GM19468 (cell line): ENCODE measurements at regions not wholly inside any gene's neighbourhood (a gene's known extent, or its start where the extent isn't known, plus 50 kb on each side); places are given as distances from the start of the nearest gene placed in this dataset.
A peak's percentile ranks its signal among the peaks of the same experiment; 100 is the strongest.

Source experiments
- ATAC-seq: cut with Tn5 transposase; IDR thresholded peaks from one replicate; pipeline ENCODE4 v1.9.1; 2021; ENCODE audit warnings: mild to moderate bottlenecking, moderate library complexity, moderate number of reproducible peaks; ENCODE audit not compliant: unreplicated experiment; ENCODE audit errors: extremely low read depth

DNA sequence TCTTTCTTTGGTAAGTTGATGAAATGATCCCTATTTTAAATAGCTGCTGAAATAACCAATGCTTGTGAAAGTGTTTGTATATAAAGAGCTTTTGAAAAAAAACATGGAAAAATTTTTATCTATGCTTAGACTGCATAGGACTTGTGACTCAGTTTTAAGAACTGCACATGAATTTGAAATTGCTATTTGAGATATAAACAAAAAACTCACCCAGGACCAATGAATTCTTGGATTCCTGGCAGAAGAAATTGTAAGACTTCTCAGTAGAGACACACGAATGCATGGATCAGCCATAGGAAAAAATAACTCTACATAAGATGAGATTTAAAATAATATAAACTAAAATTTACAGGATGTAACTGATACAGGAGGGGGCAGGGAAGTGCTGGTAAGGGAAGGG lies 278.8 kb upstream of the SORCS1 start:
- ATAC-seq = no peak

DNA sequence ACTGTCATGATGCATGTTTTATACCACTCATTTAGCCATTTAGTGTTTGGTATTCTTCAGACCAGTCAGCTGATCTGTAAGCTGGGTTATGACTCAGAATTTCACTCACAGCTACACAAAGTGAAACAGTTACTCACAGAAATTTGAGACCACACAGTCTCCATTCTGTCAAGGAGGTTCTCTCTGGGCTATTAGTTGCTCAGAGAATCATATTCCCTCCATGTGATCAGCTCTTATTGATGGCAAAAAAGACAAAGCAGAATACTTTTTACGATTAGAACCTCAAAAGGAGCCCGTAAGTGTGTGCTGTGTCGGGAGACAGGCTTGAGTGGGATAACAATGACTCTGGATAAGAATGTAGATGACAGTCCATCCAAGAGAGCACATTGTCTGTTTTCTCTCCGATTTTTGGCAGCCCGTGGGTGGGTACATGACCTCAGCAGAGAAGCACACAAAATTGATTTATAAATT lies 277.6 kb upstream of the SORCS1 start:
- peak; percentile 100 for ATAC-seq

DNA sequence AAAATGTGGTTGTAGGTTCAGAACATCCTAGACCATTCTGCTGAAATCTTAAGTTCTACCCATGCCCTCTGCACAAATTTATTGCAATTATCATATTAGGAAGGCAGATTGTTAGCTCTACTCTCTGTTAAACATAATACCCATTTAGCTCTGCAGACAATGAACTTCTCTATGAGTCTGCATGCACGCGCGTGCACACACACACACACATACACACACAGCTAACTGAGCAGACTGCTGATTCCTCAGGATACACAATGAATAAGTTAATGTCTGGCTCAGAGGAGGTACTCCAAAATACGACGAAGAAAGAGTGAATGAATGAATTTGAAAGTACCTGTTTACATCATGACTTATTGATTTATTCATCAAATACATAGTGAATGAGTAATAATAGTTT lies 276.2 kb upstream of the SORCS1 start:
- no peak for ATAC-seq

DNA sequence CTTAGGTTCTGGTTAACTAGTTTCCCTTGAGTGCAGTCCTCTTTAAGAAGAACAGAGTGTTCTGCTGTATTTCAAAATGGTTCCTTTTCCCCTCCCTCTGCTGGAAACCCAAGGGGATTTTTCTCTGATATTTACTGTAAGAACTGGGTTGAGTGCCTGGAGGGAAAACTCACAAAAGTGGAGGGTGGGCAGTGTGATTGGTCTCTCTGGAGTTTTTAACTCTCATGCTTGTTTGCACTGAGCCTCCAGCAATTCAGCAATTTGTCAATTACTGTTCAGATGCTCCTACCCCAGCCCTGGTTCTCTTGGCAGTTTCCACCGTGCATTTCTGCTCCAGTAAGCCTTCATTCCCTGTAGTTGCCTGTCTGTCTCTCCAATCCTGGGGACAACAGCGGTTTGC lies 273.4 kb upstream of the SORCS1 start:
- no peak for ATAC-seq

DNA sequence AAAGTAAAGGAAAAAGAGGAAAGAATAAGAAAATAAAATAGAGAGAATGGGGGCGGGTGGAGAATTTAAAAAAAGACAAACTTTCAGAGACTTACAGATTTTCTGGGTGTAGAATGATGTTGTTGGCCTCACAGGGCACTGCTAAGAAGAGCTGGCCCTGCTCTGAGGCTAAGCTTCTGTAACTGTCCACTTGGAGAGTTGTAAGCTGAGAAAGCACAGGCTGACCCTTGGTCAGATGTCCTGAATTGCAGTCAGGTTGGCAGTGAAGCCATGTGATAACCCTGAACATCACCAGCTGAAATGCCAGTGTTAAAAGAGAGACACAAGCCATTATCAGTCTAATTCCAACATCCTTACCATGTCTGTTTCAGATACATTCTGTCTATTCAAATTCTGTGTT lies 272.1 kb upstream of the SORCS1 start:
- ATAC-seq = no peak

DNA sequence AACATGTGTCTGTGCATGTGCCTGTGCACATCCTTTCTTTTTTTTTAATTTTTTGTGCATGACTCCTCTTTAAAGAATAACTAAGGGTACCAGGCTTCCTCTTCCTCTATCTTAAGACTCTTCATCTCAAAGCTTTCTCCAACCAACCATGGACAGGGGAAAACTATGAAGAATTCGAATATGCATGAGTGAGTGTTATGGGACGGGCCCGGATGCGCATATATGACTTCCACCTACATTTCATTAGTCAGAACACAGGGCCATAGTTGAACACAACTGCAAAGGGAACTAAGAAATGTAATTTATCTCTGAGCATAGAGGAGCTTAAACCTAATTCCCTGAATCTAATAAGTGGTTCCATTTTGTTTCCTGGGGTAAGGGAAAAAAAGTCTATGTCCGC lies 270.3 kb upstream of the SORCS1 start:
- ATAC-seq = no peak

DNA sequence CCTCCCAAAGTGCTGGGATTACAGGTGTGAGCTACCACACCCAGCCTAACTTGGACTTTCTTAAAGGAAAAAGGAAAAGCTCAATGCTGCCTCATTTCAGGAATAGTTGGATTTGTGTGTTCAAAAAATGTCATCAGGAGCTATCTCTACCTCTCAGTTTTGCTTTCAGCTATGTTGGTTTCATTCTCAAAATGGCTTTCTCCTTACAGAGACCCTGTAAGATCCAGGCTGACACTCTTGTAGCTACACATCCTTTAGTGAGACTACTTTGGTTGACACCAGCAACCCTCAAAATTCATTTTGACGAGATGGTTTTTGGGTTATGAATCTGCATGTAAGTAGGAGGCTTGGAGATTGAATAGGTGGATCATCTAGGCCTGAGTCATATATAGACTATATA lies 269.7 kb upstream of the SORCS1 start:
- ATAC-seq = no peak

DNA sequence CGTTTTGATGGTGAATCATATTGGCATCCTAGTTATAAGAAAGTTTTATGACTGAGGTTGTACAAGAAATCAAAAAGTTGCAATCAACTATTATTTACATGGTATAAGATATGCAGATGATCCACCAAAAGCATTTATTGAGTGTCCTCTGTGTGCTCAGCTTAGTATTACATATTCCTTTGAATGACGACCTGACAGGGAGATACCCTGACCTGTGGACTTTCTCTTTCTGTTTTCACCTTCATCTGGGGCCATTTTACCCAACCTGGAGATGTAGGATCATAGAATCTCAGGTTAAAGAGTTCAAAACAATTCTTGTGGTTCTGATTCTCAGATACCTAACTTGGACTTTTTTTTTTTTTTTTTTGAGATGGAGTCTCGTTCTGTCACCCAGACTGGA lies 269.1 kb upstream of the SORCS1 start:
- no peak for ATAC-seq

DNA sequence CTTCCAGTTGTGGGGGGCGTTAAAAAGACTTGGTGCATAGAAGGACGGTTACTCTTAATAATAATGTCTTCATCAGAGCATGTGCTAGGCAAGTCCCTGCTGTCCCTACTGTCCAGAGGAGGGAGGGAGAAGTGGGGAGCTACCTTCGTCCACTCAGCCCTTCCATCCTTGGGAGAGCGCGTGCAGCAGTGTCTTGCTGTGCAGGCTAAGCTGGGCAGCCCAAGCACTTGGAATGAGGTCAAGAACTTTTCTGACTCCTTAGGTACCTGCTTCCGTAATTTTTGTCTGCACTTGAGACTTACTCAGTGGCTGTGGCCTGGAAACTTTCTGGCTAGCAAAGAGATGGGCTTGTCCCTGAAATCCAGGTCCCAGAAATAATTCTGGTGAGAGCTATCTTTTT lies 265.9 kb upstream of the SORCS1 start:
- no peak for ATAC-seq

DNA sequence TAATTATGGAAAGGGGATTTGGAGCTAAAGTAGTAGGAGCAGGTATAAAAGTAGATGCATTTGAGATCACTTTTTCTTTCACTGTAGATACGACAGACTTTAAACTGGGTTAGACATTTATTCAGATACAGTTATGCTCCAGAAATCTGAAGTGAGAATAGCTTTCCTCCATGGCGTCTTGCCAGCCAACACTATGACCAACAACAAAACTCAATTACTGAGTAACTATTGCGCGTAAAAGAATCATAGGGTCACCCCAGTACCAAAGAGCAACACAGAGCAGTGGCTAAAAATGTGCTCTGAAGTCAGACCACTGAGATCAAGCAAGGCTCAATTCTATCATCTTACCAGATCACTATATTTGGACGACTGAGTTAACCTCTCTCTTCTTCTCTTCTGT lies 262.5 kb upstream of the SORCS1 start:
- no peak for ATAC-seq

DNA sequence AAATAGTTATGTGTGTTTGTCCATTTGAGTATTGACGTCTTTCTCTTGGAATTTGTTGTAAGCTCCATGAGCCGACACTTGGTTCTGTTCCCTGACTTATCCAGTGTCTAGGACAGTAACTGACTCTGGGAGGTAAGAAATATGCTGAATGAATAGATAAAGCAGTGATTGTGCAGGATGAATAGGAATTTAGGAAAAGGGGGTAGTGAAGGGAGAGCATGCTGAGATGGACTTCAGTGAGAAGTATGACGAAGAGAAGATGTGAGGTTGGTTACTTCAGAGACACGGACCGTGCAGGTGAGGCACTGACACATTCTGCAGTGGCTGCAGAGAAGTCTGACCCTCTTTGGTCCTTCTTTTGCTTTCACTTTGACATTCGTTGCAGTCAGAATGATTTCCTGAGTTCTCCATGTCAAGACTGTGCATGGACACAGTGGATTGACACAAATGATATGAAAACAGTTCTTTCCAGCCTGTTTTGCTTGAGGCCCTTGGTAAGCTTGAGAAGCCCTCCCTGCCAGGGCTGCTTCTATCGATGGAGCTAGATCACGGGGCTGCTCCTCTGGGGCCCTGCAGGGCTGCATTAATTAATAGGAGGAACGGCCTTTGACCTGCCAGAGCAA lies 261.5 kb upstream of the SORCS1 start:
- peak; percentile 55 for ATAC-seq

DNA sequence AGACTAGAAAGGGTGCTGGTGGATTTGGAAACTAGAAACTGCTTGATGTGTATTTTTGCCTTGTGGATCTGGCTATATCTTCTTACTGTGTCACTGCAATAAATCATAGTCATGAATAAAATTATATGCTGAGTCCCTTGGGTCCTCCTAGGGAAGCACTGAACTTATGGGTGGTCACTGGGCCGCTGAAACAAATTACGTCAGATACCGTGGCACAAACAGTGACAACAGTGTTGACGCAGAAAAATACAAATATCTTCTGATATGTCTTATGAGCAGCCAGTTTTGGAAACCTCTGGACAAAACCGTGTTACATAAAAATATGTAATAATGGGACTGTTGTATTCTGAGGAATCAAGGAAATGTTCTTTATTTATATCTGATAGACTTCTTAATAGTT lies 260.1 kb upstream of the SORCS1 start:
- no peak for ATAC-seq

DNA sequence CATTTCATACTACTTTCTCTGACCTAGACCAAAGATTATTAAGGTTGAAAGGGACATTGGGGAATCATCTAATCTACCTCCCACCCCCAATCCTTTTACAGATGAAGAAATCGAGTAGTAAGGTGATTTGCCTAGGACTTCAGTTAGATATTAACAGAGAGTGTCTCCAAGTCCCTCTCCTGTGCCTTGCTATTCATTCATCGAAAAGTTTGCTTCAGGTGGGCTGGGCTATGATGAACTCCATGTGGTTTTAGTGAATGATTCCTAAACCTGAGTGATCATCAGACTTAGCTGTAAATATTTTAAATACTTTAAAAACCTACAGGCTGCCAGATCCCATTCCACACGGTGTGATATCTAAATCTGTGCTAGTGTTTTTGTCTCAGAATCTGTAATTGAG lies 259.4 kb upstream of the SORCS1 start:
- no peak for ATAC-seq

DNA sequence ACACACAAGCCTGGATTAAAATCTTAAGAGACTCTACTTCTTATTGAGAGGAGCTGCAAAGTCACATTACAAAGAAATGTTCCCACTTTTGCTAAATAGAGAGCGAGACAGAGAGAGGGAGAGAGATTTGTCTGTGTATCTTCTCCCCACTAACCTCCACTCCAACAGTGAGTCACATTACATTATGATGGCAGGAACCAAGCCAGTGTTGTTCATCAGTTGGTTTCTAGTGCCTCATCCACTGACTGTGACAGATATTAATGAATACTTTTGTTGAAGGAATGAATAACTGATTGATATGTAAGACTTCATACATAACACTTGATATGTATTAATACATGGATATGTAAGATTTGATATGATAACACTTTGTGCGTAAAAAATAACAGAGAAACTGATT lies 258.2 kb upstream of the SORCS1 start:
- no peak for ATAC-seq

DNA sequence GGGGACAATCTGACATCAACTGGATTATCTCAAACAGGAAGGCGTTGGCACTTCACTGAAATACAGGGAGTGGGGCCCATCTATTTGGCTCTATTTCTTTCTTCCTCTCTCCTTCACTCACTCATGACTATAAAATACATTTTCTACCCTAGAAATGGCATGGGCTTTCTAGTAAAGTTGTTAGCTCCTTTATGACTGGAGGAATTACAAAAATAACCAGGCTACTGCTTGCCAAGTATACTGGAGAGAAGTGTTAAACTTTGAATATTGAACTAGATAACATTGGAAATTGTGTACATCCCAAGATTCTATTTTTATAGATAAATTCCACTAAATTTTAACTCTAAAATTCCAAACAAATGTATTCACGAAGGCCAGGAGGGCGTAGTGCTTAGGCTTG lies 255.7 kb upstream of the SORCS1 start:
- no peak for ATAC-seq

DNA sequence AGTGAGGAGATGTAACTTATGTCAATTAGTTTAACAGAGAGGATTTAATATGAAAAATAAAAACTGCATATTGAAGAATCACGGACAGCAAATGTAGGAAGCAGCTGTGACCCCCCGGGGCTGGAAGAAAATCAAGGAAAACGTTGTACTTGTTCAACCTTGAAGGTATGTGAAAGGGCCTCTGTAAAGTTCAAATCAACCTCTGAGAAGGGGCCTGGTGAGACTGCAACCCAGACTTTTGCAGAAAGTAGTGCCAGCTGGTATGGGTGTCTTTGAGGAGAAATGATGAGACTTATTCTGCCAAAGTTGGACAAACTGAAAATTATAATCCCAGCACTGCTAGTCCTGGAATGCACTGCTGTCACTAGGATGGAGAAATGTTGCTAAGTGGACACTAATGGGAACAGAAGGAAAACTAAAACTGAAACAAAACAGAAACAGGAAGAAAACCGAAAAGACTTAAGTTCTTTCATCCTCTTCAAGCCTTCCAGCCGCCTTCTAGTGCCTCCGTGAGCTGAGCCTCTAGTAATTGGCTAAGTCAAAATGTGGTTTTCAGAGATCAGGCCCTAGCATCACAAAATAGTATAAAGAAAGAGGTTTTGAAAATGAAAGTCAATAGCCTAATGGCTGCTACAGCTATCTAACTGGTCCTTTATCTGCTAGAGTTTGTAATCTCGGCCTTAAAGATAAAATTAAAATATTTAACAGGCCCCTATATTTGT lies 253.7 kb upstream of the SORCS1 start:
- no peak for ATAC-seq

DNA sequence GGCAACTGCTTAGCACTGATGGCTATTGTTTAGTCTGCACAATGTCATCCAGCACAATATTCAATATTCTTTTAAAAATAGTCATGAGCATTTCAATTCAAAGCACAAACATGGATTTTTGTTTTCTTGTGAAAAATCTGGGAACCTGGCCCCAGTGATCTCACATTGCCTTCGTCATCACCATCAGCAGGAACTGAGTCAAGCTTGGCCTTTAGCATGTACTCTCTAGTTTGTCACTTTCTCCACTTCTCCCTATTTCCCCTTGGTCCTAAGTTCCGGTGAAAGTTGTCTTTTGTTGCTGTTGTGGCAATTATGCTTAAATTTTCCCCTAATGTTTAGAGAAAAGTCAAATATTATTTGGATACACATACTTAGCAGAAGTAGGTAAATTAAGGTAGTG lies 252.9 kb upstream of the SORCS1 start:
- ATAC-seq = no peak

DNA sequence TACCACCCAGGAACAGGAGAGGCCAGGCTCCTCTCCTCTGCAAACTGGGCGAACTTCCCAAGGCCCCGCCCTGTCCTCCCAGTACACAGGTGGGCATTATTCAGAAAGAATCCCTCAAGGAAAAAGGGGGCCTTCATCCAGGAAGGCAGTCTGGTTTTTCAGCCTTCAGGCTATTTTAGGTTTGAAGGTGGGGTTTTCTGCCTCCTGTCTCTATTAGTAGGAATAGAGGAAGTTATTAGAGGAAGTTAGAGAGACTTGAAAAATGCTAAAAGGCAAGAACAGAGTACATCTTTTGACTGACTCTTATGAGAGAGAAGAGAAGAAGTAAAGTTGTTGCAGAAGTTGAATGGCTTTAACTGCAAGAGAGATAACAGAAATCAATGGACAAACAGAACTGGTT lies 250.9 kb upstream of the SORCS1 start:
- ATAC-seq = peak; percentile 53

DNA sequence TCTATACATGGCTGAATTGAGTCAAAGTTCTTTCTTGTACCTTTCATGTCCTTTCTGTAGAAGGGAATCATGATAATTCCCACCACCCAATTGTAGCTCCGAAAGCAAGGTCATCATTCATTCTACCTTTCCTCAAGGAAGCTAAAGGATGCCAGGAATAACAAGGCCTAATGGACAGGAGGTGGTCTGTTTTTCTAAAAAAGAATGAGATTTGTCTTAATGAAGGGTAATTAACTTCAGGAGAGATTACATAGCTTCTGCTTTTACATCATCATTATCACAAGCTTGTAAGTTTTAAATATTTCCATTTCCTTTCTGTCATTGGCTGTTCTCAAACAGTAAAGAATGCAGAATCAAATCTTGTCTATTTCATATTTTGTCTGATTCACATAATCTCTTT lies 249.5 kb upstream of the SORCS1 start:
- ATAC-seq = no peak

DNA sequence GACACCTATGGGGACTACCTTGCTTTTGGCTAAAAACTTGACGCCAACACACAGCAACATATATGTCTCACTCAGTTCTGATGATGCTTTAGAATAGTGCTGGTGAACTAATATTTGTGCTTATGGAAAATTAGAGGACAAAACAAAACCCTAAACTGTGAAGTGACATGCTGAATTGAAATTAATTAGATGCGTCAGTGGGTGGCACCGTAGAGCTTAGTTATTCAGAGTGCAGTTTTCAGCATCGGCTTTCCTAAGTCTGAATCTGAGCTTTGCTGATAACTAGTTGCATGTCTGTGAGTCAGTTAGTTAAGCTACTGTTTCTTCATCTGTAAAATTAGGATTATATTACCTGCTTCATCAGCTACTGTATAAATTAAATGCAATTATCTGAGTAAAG lies 245.0 kb upstream of the SORCS1 start:
- no peak for ATAC-seq

DNA sequence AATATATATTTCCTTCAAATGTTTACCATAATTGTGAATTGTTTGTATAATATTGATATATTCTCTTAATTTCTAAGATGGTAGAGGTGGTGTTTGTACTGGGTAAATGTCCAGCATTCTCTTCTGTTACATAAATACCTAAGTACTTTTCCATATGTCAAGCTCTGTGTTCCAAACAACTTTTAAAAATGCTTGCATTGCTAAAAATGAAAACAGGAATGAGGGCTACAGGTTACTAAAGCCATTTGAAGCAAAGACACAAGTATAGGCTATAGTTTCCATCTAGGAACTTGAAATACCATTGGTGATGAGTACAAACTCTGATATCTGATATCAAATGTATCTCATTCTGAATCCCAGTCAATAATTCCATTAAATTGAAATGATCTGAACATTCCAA lies 233.6 kb upstream of the SORCS1 start:
- no peak for ATAC-seq

DNA sequence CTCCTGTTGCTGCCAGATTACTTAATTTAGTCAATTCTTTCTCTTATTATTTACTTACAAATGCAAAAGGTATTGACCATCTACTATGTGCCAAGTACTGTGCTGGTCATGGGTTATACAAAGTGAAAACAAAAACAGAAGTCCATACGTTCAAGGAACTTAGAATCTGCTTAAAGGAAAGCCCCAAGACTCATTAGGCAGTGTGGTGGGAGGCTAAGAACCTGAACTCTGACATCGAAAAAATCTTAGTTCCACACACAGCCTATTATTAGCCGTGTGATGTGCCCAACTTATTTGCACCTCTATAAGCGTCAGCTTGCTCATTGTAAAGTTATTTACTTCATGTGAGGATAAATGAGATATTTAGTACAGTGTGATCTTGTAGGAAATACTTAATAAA lies 227.4 kb upstream of the SORCS1 start:
- no peak for ATAC-seq
